ENCODE measurements at regions not wholly inside any gene's neighbourhood (a gene's known extent, or its start where the extent isn't known, plus 50 kb on each side); places are given as distances from the start of the nearest gene placed in this dataset.
"Not testable (repeated sequence)": the region's sequence is repeated elsewhere in the genome, so short reads cannot be mapped to it uniquely, and the experiment has no call there.

GRCh38 chr21:9246010-9246409 lies 1275.4 kb upstream of the TPTE start:
- H3K36me3 Mint-ChIP-seq, result peaks cover 13% of the 10 kb centered on the region
- H3K4me1 Mint-ChIP-seq, CTCF ChIA-PET, ATAC-seq, H3K27ac Mint-ChIP-seq, H3K27me3 Mint-ChIP-seq, H3K4me3 Mint-ChIP-seq: not testable (repeated sequence)
- peaks cover 26% of the 10 kb centered on the region for H3K9me3 Mint-ChIP-seq (ENCODE audit: low read depth)
- DNase-seq, result peak; percentile 31

GRCh38 chr21:9246481-9247289 lies 1274.7 kb upstream of the TPTE start:
- H3K9me3 Mint-ChIP-seq (ENCODE audit: low read depth), result peaks cover 26% of the 10 kb centered on the region
- H3K4me3 Mint-ChIP-seq, ATAC-seq, H3K27me3 Mint-ChIP-seq, CTCF ChIA-PET, H3K27ac Mint-ChIP-seq, H3K4me1 Mint-ChIP-seq: not testable (repeated sequence)
- DNase-seq, result peak; percentile 40
- peaks cover 13% of the 10 kb centered on the region for H3K36me3 Mint-ChIP-seq

DNA sequence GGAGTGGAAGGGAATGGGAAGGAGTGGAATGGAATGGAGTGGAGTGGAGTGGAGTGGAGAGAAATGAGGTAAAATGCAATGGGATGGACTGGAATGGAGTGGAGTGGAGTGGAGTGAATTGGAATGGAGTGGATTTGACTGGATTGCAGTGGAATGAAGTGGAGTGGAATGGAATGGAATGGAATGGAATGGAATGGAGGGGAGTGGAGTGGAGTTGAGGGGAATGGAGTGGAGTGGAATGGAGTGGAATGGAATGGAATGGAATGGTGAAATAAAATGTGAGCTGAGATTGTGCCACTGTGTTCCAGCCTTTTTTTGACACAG lies 1274.1 kb upstream of the TPTE start:
- peaks cover 13% of the 10 kb centered on the region for H3K36me3 Mint-ChIP-seq
- peaks cover 26% of the 10 kb centered on the region for H3K9me3 Mint-ChIP-seq (ENCODE audit: low read depth)
- DNase-seq, H3K4me3 Mint-ChIP-seq, H3K27ac Mint-ChIP-seq, CTCF ChIA-PET, H3K27me3 Mint-ChIP-seq, H3K4me1 Mint-ChIP-seq, ATAC-seq: not testable (repeated sequence)

GRCh38 chr21:9247616-9248317 lies 1273.6 kb upstream of the TPTE start:
- Mint-ChIP-seq H3K36me3 (peaks cover 13% of the 10 kb centered on the region), H3K9me3 (ENCODE audit: low read depth) (peaks cover 26% of the 10 kb centered on the region)
- H3K27ac Mint-ChIP-seq, H3K4me3 Mint-ChIP-seq, CTCF ChIA-PET, H3K27me3 Mint-ChIP-seq, ATAC-seq, H3K4me1 Mint-ChIP-seq: not testable (repeated sequence)
- DNase-seq, result peak; percentile 33

All from activated CD8-positive, alpha-beta memory T cell treated with anti-CD3 and anti-CD28 coated beads, Interleukin-2, amount 10 ng/mL, durations not matched to agents 7 days and 5 days (primary cell).